Urinary bladder (tissue), 3 donors: ENCODE measurements at regions not wholly inside any gene's neighbourhood (a gene's known extent, or its start where the extent isn't known, plus 50 kb on each side); places are given as distances from the start of the nearest gene placed in this dataset.
"Not testable (repeated sequence)": the region's sequence is repeated elsewhere in the genome, so short reads cannot be mapped to it uniquely, and the experiment has no call there.

Experiments
- DNase-seq: peaks from one replicate; pipeline ENCODE4 v3.0.0-alpha.2; 2015; ENCODE audit errors: extremely low spot score
- H3K27ac ChIP-seq: one replicate; pipeline ENCODE4 v1.5.1; 2013; ENCODE audit warnings: low read depth, mild to moderate bottlenecking, moderate library complexity
- H3K36me3 ChIP-seq: one replicate; pipeline ENCODE4 v1.6.1; 2013; ENCODE audit warnings: mild to moderate bottlenecking, moderate library complexity; ENCODE audit not compliant: insufficient read depth
- H3K4me1 ChIP-seq: one replicate; pipeline ENCODE4 v1.6.1; 2013; ENCODE audit warnings: mild to moderate bottlenecking, moderate library complexity; ENCODE audit not compliant: insufficient read depth
- H3K4me3 ChIP-seq: one replicate; pipeline ENCODE4 v1.5.1; 2013; ENCODE audit warnings: low read depth, low read length
- WGBS: extraction: QIAGEN DNeasy Blood & Tissue Kit; methylation state at CpG from one replicate; pipeline ENCODE4 v1.1.7; 2013; 5-methylcytosine and 5-hydroxymethylcytosine counted together
- donor health status: healthy with polysubstance abuse.
- donor health status: healthy.

DNA sequence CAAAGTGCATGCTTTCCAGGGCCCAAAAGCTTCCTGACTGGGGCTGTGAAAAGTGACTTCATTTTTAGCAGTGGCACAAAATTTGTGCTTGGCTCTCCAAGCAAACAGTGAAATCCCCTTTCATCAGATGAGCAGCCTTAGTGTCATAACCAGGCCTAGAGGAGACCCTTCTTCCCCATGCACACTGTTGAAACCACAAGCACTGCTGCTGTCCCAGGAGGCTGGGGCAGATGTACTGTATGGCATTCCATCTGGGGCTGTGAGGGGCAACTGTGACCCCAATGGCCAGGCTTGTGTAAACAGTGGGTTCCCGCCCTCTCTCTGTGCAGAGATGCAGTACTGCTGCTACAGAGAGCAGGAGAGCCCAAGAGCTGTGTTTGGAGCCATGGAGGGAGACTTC is 184.1 kb downstream of the SPIN4 start:
- DNase-seq, H3K36me3 ChIP-seq, H3K4me3 ChIP-seq, H3K27ac ChIP-seq, H3K4me1 ChIP-seq: not testable (repeated sequence)
- no CpG with 5 or more reads among the region's 1 CpG for WGBS

DNA sequence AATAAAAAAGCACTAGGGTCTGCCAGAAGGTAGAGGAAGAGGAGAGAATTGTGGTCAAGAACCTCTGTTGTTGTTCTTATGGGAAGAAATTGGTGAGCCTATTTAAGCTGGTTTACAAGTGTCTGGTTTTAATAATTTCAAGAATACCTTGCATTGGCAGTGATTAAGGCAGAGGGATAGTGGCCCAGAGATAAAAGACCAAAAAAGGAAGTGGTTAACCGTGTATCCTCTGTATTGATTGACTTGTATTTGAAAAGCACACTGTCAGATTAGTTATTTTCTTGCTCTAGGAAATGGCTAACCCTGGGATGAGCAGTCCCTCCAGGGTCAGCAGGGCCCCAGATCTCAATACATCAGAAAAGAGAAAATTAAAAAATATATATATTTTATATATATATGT is 190.1 kb downstream of the SPIN4 start:
- H3K4me1 ChIP-seq, H3K36me3 ChIP-seq, DNase-seq, H3K4me3 ChIP-seq, H3K27ac ChIP-seq: not testable (repeated sequence)
- no CpG with 5 or more reads among the region's 1 CpG for WGBS

DNA sequence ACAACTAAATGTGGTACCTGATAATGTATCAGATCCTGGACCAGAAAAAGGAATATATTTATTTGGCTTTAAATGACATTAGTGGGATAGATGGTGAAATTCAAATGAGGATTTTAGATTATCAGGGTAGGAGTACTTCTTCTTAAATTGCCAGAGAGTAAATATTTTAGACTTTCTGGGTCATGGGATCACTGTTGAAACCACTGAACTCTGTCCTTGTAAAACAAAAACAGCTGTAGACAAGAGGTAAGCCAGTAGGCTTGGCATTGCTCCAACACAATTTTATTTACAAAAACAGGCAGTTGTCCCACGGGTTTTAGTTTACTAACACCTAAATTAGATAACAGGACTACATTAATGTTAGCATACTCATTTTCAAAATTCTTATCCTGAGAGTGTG is 190.8 kb downstream of the SPIN4 start:
- H3K27ac ChIP-seq, H3K36me3 ChIP-seq, H3K4me1 ChIP-seq, DNase-seq, H3K4me3 ChIP-seq: not testable (repeated sequence)
- WGBS, result no CpG with 5 or more reads among the region's 1 CpG

DNA sequence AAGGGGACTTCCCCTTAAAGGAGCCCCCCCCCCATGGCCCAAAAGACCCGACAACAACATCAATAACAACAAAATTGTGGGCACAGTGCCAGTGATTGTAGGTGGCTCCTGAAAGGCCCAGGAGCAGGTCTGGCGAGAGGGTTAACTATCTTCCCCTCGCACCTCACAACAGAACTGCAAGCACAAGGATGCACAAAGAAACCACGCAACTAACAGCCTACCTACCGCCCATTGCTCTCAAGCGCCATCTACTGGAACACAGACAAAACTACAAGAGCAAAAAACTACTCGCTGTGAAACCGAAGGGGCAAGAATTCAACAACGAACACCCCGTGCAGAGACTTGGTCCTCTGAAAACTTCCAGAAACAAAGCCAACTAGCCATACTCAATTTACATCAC is 205.6 kb downstream of the SPIN4 start:
- H3K4me1 ChIP-seq, H3K27ac ChIP-seq, H3K4me3 ChIP-seq, DNase-seq, H3K36me3 ChIP-seq: not testable (repeated sequence)
- no CpG with 5 or more reads among the region's 10 CpGs for WGBS

DNA sequence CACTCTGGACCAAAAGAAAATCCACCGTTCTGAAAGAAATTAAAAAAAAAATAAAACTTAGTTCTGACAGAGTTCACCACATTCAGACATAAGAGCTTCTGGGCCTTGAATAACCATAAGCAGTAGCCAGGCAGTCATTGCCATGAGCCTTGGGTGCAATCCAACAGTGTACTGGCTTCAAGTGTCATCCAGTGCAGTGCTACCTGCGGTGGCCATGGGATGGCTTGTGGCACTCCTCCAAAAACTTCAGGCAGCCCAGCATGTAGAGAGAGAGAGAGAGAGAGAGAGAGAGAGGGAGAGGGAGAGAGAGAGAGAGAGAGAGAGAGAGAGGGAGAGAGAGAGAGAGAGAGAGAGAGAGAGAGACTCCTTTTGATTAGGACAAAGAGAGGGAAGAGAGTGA is 208.5 kb downstream of the SPIN4 start:
- not testable (repeated sequence) for DNase-seq, H3K4me3 ChIP-seq, H3K36me3 ChIP-seq, H3K27ac ChIP-seq, H3K4me1 ChIP-seq
- WGBS, result no CpG with 5 or more reads among the region's 2 CpGs

DNA sequence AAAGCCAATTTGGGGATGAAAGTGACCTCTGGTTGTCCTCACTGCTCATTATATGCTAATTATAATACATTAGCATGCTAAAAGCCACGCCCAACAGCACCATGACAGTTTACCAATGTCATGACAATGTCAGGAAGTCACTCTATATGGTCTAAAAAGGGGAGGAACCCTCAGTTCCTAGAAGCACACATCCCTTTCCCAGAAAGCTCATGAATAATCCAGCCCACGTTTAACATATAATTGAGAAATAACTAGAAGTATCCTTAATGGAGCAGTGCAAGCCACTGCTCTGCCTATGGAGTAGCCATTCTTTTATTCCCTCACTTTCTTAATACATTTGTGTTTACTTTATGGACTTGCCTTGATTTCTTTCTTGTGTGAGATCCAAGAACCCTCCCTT is 215.3 kb downstream of the SPIN4 start:
- WGBS, result no CpG with 5 or more reads among the region's 2 CpGs

DNA sequence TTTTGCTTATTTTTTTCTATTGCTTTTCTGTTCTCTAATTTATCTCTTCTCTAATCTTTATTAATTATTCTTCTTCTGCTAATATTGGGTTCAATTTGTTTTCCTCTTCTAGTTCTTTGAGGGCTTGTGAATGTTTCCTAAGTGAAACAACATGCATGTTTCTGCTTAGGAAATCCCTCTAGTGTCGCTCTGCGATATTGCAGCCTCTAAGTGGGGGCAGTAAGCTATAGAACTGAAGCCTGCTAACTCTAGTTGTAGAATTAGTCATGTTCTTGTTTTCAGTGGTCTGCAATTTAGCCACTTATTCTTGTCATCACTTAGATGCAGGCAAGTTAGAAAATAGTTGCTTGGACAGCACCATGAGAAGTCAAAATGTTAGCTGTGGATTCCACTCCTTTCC is 222.6 kb downstream of the SPIN4 start:
- no peaks in the 10 kb centered on the region for H3K36me3 ChIP-seq
- WGBS, result 4% methylated on average over 2 of the region's 2 CpGs
- DNase-seq, result no peak
- H3K27ac ChIP-seq, result no peak overlapping the region
- H3K4me3 ChIP-seq, result no peak overlapping the region
- H3K4me1 ChIP-seq, result no peaks in the 10 kb centered on the region

More for the DNA sequence above, 215.3 kb downstream of the SPIN4 start:
- not testable (repeated sequence) for H3K27ac ChIP-seq, H3K36me3 ChIP-seq, DNase-seq, H3K4me1 ChIP-seq, H3K4me3 ChIP-seq

DNA sequence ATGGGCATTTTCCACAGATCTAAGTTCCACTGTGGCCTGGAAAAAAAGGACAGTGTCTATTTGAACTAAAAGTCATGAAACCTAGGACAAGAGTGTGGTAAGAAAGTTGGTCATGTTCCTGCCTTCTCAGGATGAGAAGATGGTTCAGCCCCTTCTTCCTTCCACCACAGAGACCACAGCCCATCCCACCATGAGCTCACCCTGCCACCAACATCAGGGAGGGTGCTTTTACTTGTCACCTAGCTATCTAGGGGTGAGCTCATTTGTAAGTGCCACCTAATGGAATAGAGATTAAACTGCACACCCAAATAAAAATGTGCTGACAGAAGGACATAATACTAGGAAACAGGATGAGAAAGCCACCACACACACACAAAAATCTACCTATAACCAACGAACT is 235.9 kb downstream of the SPIN4 start:
- WGBS, result 18% methylated on average over 1 of the region's 1 CpG
- no peak for DNase-seq
- Histone ChIP-seq H3K4me3 (no peak overlapping the region), H3K36me3 (no peaks in the 10 kb centered on the region), H3K27ac (no peak overlapping the region), H3K4me1 (no peaks in the 10 kb centered on the region)

DNA sequence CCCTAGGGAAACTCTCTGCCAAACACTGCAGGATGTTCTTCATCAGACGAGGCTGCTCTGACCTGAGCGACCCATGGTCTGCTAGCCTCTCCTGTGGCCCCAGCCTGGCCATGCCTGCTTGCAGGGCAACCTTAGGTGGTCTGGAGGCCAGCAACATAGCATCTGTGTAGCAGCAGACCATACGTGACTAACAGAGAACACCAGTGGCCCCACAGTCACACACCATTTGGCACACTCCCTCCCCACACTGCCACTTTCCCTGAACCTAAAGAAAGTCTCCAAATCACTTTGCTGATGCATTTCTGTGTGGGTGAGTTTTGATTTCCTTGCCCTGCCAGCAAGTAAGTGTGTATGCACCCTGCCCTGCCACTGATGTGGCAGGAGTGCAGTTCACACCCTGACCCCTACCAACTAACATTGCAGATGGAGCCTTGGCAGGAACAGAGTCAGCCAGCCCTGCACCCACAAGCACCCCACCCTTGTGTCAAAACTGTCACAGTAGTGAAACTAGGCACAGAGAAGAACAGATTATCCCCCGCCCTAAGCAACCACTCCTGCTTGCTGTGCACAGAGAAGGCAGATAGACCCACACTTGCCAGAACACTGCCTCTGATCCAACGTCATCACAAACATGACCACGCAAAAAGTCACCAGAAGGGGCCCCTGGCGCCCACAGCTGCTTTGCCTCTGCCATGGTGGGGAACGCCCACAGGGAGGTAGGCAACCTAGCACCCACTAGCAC is 249.1 kb downstream of the SPIN4 start:
- DNase-seq, result no peak
- Histone ChIP-seq H3K27ac (no peak overlapping the region), H3K36me3 (no peaks in the 10 kb centered on the region), H3K4me3 (no peak overlapping the region), H3K4me1 (no peaks in the 10 kb centered on the region)
- 83% methylated on average over 8 of the region's 8 CpGs for WGBS

DNA sequence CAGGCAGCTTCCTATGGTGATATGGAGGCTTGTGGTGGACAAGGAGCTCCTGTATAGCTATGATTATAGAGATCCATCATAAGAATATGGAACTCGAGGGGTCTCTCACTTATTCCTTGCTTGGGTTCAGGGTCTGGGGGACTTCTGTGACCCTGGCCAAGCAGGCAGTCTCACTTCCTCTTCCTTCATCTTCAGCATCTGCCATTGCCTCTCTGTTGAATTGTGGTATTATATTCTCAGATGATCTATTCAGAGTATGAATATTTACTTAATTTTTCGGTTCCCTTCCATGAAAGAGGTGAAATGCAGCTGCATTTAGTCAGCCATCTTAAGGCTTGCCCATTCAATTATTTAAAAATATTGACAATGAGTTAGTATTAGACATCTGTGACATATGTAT is 292.9 kb downstream of the SPIN4 start:
- H3K4me3 ChIP-seq, result no peak overlapping the region
- no peaks in the 10 kb centered on the region for H3K4me1 ChIP-seq
- no peak for DNase-seq
- no peaks in the 10 kb centered on the region for H3K36me3 ChIP-seq
- 31% methylated on average over 2 of the region's 2 CpGs for WGBS
- no peak overlapping the region for H3K27ac ChIP-seq

DNA sequence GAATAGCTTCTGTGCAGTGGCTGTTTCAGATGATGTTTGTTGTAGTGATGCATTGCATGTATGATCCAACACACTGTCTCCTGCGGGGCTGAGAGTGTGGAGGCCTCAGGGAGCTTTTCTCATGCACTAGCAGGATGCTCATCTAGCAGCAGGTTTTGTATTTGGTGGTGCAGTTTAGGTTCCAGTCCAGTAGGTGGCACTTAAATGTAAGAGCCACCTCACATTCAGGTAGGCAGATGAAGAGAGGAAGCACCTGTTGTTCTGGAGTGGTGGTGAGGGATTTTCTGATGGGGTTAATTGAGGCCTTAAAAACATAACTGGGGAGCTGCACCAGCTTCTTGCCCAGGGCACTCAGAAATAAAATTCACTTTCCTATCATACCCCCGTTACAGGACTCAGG is 300.9 kb downstream of the SPIN4 start:
- WGBS, result 28% methylated on average over 2 of the region's 2 CpGs
- Histone ChIP-seq H3K4me1 (no peaks in the 10 kb centered on the region), H3K4me3 (no peak overlapping the region), H3K36me3 (no peaks in the 10 kb centered on the region), H3K27ac (no peak overlapping the region)
- no peak for DNase-seq

DNA sequence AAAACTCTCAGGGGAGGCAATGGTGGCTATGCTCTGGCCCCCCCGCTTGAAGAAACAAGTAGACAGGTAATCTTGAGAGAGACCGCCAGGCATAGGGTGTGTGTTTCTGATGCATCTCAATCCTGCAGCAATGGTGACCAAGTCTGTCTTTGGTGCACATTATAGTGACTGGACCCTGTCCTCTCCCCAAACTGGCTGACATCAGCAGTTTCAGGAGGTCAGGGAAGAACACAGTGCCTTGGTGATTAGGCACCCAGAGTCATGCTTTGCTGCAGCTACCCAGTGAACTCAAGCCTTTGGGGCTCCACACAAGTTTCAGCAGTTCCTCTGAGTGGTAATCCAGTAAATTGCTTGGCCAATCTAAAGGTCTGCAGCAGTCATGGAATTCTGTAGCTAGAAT is 318.3 kb downstream of the SPIN4 start:
- no peaks in the 10 kb centered on the region for H3K4me1 ChIP-seq
- no peak for DNase-seq
- WGBS, result 71% methylated on average over 2 of the region's 2 CpGs
- no peak overlapping the region for H3K4me3 ChIP-seq
- H3K27ac ChIP-seq, result no peak overlapping the region
- H3K36me3 ChIP-seq, result no peaks in the 10 kb centered on the region

DNA sequence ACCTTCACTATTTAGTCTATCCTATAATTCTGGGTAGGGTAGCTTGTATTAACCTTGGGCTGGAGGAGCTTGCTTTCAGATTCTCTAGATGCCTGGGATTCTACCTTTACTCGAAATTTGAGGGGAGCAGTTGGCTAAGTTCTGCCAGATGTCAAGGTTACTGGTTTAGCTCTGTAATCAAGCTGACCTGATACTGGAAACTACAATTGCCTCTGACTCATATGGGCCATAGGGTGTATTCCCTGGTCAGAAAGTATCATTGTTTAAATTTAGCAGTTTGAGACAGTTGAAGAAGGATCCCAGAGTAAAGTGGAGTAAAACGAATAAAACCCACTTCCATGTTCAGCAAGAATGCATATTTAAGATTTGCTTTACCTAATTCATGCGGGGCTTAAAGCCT is 337.6 kb downstream of the SPIN4 start:
- Histone ChIP-seq H3K4me1 (no peaks in the 10 kb centered on the region), H3K27ac (no peak overlapping the region), H3K36me3 (no peaks in the 10 kb centered on the region), H3K4me3 (no peak overlapping the region)
- no peak for DNase-seq
- 51% methylated on average over 3 of the region's 3 CpGs for WGBS

DNA sequence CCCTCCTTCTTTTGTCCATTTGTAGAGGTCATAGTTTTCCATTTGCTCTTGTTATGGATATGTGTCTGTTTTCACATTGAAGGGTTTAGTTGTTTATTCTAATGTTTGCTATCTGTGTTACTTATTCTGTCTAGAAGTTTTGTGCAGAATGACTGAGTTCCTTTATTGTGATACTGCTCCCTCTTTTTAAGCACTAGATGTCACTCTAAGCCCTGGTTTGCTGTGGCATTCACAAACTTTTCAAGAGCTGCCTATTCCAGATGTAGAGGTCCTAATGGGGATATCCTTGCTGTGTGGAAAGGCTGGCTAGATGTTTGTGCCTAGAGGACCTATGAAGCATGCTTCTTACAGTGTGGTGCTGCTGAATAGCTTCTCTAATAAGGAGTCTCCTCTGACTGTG is 338.6 kb downstream of the SPIN4 start:
- no peak overlapping the region for H3K4me3 ChIP-seq
- DNase-seq, result no peak
- H3K36me3 ChIP-seq, result no peaks in the 10 kb centered on the region
- H3K27ac ChIP-seq, result no peak overlapping the region
- no peaks in the 10 kb centered on the region for H3K4me1 ChIP-seq

DNA sequence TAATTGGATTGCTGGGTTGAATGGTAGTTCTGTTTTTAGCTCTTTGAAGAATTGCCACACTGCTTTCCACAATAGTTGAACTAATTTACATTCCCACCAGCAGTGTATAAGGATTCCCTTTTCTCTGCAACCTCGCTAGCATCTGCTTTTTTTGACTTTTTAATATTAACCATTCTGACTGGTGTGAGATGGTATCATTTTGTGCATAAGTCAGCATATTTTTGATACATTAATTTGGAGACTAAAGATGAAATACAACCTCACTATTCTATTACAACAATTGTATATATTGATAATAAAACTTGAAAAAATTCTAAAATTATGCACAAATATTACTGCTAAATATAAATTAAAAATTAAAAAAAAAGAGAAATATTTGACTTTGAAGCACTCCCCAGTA is 350.9 kb downstream of the SPIN4 start:
- not testable (repeated sequence) for H3K4me3 ChIP-seq, H3K4me1 ChIP-seq, H3K36me3 ChIP-seq, H3K27ac ChIP-seq, DNase-seq
- 47% methylated on average over 1 of the region's 1 CpG for WGBS
